Chondrocyte (in vitro differentiated cells): ENCODE measurements at regions not wholly inside any gene's neighbourhood (a gene's known extent, or its start where the extent isn't known, plus 50 kb on each side); places are given as distances from the start of the nearest gene placed in this dataset.
"Not testable (repeated sequence)": the region's sequence is repeated elsewhere in the genome, so short reads cannot be mapped to it uniquely, and the experiment has no call there.

ENCODE experiments used
- DNase-seq: peaks from one replicate; pipeline ENCODE4 v3.0.0; 2021; ENCODE audit warnings: mixed read lengths, low spot score
- H3K27ac Mint-ChIP-seq: one replicate; pipeline ENCODE4 v1.8.0; 2021; ENCODE audit warnings: mild to moderate bottlenecking, moderate library complexity, mixed read lengths; ENCODE audit not compliant: unreplicated experiment
- H3K27me3 Mint-ChIP-seq: 2 replicates; pipeline ENCODE4 v1.8.0; 2021; ENCODE audit warnings: low read depth, mixed read lengths
- H3K36me3 Mint-ChIP-seq: 2 replicates; pipeline ENCODE4 v1.8.0; 2021; ENCODE audit warnings: low read depth, mixed read lengths
- H3K4me1 Mint-ChIP-seq: 2 replicates; pipeline ENCODE4 v1.8.0; 2021; ENCODE audit warnings: low read depth, mild to moderate bottlenecking, mixed read lengths
- H3K4me3 Mint-ChIP-seq: one replicate; pipeline ENCODE4 v1.8.0; 2021; ENCODE audit warnings: mild to moderate bottlenecking, moderate library complexity, mixed read lengths; ENCODE audit not compliant: unreplicated experiment
- H3K9me3 Mint-ChIP-seq: 2 replicates; pipeline ENCODE4 v1.8.0; 2021; ENCODE audit warnings: low read depth, mixed read lengths
- TF ChIP-seq, protein P1 (sequence below): fragments of 200-600 bp; sonication (generic); IDR thresholded peaks from 2 replicates; pipeline ENCODE4 v1.5.0; 2021; ENCODE audit warnings: antibody characterized with exemption, mild to moderate bottlenecking, moderate library complexity

DNA sequence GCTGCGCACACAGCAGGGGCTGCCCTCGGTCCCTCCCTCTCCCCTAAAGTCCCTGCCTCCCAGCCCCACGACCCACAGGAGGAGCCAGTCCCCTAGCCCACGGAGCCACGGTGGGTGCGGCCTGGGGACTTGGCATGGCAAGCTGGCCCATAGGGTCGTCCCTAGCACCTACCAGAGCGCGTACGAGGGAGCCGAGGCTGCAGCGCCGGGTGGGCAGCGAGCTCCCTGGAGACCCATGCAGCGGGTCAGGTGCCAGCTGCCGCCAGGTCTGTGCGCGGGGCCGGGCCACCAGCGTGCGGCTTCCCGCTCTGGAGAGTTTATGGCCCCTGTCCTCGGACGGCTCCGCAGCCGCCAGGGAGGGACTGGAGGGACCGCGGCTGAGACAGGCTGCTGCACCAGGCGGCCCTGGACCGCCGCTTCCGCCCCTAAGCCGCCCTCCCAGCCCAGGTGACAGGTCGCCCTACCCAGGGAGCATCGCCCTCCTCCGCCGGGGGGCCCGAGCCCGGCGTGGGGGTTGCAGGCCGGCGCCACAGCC is 273.6 kb downstream of the CCDC74A start:
- Mint-ChIP-seq H3K4me1 (peaks cover 5% of the 10 kb centered on the region), H3K4me3 (no peak overlapping the region), H3K27me3 (peaks cover 7% of the 10 kb centered on the region), H3K9me3 (no peaks in the 10 kb centered on the region), H3K36me3 (no peaks in the 10 kb centered on the region), H3K27ac (no peak overlapping the region)
- no peak for DNase-seq
- TF ChIP-seq, protein P1, sequence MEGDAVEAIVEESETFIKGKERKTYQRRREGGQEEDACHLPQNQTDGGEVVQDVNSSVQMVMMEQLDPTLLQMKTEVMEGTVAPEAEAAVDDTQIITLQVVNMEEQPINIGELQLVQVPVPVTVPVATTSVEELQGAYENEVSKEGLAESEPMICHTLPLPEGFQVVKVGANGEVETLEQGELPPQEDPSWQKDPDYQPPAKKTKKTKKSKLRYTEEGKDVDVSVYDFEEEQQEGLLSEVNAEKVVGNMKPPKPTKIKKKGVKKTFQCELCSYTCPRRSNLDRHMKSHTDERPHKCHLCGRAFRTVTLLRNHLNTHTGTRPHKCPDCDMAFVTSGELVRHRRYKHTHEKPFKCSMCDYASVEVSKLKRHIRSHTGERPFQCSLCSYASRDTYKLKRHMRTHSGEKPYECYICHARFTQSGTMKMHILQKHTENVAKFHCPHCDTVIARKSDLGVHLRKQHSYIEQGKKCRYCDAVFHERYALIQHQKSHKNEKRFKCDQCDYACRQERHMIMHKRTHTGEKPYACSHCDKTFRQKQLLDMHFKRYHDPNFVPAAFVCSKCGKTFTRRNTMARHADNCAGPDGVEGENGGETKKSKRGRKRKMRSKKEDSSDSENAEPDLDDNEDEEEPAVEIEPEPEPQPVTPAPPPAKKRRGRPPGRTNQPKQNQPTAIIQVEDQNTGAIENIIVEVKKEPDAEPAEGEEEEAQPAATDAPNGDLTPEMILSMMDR: no peak

DNA sequence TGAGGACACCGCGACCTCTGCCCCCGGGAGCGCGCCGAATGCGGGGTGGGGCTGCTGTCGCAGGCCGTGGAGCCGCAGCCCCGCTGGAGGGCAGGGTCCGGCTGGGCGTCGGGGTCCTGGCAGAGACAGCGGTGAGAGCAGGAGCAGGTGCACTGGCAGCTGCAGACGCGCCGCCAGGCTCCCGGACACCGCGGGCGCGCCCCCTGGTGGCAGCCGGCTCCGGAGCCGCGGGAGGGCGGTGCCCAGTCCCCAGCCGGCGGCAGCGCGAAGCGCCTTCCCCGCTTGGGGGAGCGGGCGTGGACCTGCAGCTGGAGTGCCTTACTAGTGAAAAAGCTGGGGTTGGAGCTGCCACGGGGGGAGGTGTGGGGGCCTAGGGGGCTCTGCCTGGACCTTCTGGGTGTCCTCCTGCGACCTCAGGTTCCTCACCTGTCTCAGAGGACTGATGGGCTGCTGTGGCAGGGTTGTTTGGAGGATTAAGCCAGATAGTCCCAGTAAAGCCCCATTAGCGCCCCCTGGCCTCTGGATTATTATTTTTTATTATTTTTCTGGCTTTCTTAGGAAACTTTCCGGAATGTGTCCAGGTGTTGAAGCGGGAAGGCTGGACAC is 274.2 kb downstream of the CCDC74A start:
- TF ChIP-seq, protein P1: peak; percentile 85
- peak overlapping the region; percentile 76 for H3K4me3 Mint-ChIP-seq
- DNase-seq, H3K9me3 Mint-ChIP-seq, H3K27me3 Mint-ChIP-seq, H3K4me1 Mint-ChIP-seq, H3K36me3 Mint-ChIP-seq, H3K27ac Mint-ChIP-seq: not testable (repeated sequence)

DNA sequence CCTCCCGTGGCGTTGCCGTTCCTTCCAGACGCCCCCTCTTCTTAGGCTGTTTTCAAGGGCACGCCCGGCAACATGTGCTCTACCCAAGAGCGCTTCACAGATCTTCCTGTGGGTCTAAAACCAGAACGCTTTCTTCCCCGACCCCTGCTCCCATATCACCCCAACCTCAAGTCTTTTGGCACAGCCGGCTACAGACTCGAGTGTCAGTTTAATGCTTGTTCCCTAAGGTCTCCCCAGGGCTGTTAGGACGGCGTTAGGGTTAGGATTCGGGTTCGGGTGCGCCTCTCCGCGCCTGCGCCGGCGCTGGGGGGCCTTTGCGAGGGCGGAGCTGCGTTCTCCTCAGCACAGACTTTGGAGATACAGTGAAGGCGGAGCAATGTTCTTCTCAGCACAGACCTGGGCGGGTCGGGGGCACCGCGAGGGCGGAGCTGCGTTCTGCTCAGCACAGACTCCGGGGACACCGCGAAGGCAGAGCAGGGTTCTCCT is 274.7 kb downstream of the CCDC74A start:
- peak overlapping the region; percentile 76 for H3K4me3 Mint-ChIP-seq
- H3K36me3 Mint-ChIP-seq, H3K27ac Mint-ChIP-seq, DNase-seq, H3K27me3 Mint-ChIP-seq, H3K9me3 Mint-ChIP-seq, H3K4me1 Mint-ChIP-seq: not testable (repeated sequence)

DNA sequence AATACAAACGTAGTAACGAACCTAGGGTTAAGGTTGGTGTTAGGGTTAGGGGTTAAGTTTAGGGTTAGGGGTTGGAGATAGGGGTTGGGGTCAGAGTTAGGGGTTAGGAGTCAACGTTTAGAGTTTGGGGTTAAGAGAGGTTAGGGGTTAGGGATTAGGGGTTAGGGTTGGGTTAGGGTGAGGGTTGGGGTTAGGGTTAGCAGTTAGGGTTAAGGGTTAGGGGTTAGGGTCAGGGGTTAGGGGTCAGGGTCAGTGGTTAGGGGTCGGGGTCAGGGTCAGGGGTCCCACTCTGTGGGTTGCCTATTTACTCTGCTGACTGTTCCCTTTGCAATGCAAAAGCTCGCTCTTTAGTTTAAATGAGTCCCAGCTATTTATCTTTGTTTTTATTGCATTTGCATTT is 275.5 kb downstream of the CCDC74A start:
- H3K27ac Mint-ChIP-seq, H3K36me3 Mint-ChIP-seq, H3K9me3 Mint-ChIP-seq, H3K4me3 Mint-ChIP-seq, H3K27me3 Mint-ChIP-seq, DNase-seq, H3K4me1 Mint-ChIP-seq: not testable (repeated sequence)

DNA sequence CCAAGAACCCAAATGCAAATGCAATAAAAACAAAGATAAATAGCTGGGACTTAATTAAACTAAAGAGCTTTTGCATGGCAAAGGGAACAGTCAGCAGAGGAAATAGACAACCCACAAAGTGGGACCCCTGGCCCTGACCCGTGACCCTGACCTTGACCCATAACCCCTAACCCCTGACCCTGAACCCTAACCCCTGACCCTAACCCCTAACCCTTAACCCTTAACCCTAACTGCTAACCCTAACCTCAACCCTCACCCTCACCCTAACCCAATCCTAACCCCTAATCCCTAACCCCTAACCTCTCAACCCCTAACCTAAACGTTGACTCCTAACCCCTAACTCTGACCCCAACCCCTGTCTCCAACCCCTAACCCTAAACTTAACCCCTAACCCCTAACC is 284.9 kb downstream of the CCDC74A start:
- not testable (repeated sequence) for H3K4me1 Mint-ChIP-seq, DNase-seq, H3K4me3 Mint-ChIP-seq, H3K9me3 Mint-ChIP-seq, H3K27ac Mint-ChIP-seq, H3K36me3 Mint-ChIP-seq
- peaks cover 22% of the 10 kb centered on the region for H3K27me3 Mint-ChIP-seq

DNA sequence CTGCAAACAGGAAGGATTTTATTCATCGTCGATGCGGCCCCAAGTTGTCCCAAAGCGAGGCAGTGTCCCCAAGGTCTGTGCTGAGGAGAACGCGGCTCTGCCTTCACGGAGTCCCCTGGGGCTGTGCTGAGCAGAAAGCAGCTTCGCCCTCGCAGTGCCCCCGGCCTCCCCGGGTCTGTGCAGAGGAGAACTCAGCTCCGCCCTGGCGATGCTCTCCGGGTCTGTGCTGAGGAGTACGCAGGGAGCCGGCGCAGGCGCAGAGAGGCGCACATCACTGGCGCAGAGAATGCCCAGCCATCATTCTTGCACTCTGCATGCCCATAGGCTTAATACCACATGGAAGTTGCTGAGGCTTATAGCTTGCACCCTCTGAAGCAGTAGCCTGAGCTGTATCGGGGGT is 285.7 kb downstream of the CCDC74A start:
- H3K36me3 Mint-ChIP-seq, DNase-seq, H3K4me1 Mint-ChIP-seq, H3K9me3 Mint-ChIP-seq, H3K27ac Mint-ChIP-seq, H3K4me3 Mint-ChIP-seq: not testable (repeated sequence)
- H3K27me3 Mint-ChIP-seq: peaks cover 19% of the 10 kb centered on the region

DNA sequence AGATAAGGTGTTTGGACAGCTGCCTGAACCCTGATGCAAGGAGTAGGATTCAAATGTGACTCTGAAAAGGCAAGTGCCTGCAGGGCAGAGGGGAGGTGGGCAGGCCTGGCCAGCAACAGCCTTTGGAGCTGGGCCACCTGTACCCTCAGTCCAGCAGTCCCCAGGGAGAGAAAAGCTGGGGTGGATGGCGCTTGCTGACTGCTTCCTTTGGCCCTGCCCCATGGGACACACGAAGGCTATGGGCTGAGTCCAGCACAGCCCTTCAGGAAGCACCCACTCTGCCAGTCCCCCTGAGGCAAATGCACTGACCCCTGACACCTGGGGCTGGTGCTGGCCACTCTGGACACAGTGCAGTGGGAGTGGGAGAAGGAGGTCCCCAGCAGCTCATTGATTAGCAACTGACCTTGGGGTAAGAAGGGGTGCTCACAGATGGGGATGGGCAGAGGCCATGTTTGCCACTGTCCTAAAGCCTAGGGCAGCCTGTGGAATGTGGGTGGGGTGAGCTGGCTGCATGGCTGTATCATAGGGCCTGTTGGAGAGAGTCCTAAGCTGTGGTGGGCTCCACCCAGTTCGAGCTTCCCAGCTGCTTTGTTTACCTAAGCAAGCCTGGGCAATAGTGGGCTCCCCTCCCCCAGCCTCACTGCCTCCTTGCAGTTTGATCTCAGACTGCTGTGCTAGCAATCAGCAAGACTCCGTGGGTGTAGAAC is 290.7 kb downstream of the CCDC74A start:
- not testable (repeated sequence) for H3K9me3 Mint-ChIP-seq, H3K27me3 Mint-ChIP-seq, H3K4me3 Mint-ChIP-seq, H3K4me1 Mint-ChIP-seq, DNase-seq, H3K27ac Mint-ChIP-seq, H3K36me3 Mint-ChIP-seq

DNA sequence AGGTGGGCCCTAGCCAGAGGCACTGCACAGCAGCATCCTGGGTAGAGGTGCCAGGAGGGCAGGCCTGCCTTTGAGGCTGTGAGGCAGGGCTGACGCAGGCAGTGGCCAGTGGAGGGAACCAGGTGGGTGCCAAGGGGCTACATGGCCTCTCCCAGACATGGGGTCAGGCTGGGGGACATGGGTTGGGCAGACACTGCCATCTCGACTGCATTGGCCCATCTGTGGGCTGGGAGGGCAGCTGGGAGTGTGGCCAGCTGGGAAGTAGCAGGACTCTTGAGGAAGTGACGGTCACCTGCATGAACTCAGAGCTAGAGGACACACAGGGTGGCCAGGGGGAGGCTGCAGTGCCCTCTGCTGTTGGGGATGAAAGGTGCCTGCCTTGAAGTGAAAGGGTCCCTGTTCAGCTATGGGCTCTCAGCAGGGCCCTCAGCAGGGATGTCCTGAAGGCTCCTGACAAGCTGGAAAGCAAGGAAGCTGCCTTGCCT is 294.6 kb downstream of the CCDC74A start:
- H3K9me3 Mint-ChIP-seq, H3K36me3 Mint-ChIP-seq, H3K4me3 Mint-ChIP-seq, H3K4me1 Mint-ChIP-seq, H3K27me3 Mint-ChIP-seq, H3K27ac Mint-ChIP-seq: not testable (repeated sequence)
- DNase-seq: peak; percentile 56

DNA sequence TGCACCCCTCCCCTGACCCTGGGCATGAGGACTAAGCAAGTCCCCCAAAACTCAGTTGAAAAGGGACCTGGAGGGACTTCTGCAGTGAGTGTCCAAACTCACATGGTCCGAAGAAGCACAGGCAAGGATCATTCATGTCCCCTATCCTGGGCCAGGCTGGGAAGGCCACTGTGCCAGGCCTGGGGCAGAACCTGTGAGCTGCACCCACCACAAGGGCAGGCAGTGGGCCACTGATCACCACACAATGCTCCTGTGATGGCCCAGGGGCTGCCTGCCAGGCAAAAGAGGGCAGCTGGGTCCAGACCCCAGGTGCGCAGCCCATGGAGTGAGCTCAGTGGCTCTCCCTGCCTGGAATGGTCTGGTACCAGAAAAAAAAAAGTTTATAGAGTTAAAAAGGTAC is 295.4 kb downstream of the CCDC74A start:
- not testable (repeated sequence) for H3K36me3 Mint-ChIP-seq

DNA sequence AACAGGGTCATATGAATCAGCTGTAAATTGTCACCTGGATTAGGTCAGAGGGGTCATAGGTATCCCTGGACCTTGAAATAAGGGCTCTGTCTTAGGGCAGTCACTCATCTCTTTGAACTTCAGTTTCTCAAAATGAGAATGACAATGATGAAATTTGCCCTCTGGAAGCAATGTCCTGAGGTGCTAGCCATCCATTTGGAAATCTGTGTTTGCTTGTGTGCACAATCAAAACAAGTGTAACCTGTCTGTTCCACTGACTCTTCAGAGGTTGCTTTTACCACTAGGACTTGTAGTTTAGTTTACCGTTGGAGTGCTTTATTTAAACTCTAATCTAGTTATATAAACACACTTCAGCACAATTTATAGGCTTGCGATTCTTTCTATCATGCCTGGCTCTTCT is 297.3 kb downstream of the CCDC74A start:
- not testable (repeated sequence) for H3K9me3 Mint-ChIP-seq, H3K4me1 Mint-ChIP-seq, H3K27me3 Mint-ChIP-seq, DNase-seq, H3K36me3 Mint-ChIP-seq, H3K4me3 Mint-ChIP-seq, H3K27ac Mint-ChIP-seq

More for the DNA sequence above, 295.4 kb downstream of the CCDC74A start:
- H3K27me3 Mint-ChIP-seq, H3K4me3 Mint-ChIP-seq, H3K9me3 Mint-ChIP-seq, DNase-seq, H3K27ac Mint-ChIP-seq, H3K4me1 Mint-ChIP-seq: not testable (repeated sequence)
